GM23338 (cell line): ENCODE measurements at regions not wholly inside any gene's neighbourhood (a gene's known extent, or its start where the extent isn't known, plus 50 kb on each side); places are given as distances from the start of the nearest gene placed in this dataset.

ENCODE experiments used
- CREB1 ChIP-seq: fragments of 250-450 bp; sonication (Bioruptor Pico); IDR thresholded peaks from 2 replicates; pipeline ENCODE4 v1.5.0; 2020; ENCODE audit warnings: low read depth, mild to moderate bottlenecking, moderate library complexity
- CTCF ChIP-seq, 2 experiments: fragments of 200-600 bp in 1 of 2; sonication (generic) in 1 of 2; conservative IDR thresholded peaks; 2 replicates each; pipeline versions ENCODE4 v1.5.1 to v1.6.1; 2016 to 2017; ENCODE audit warnings: antibody characterized with exemption in 2 of 2, low read depth in 2 of 2, mild to moderate bottlenecking in 2 of 2, moderate library complexity in 1 of 2
- ETS1 ChIP-seq: IDR thresholded peaks from 2 replicates; pipeline ENCODE4 v1.6.1; 2016; ENCODE audit warnings: antibody characterized with exemption
- EZH2 ChIP-seq: fragments of 200-600 bp; sonication (generic); IDR thresholded peaks from one replicate; pipeline ENCODE4 v1.8.0; 2017; ENCODE audit warnings: antibody characterized with exemption, mild to moderate bottlenecking, low read depth; ENCODE audit not compliant: unreplicated experiment
- EZH2phosphoT487 ChIP-seq: fragments of 200-600 bp; sonication (generic); IDR thresholded peaks from one replicate; pipeline ENCODE4 v1.8.1; 2018; ENCODE audit warnings: antibody characterized with exemption; ENCODE audit not compliant: unreplicated experiment
- JUNB ChIP-seq: IDR thresholded peaks from one replicate; pipeline ENCODE4 v1.6.1; 2016; ENCODE audit warnings: antibody characterized with exemption; ENCODE audit not compliant: unreplicated experiment
- NANOG ChIP-seq: IDR thresholded peaks from 2 replicates; pipeline ENCODE4 v1.6.1; 2016; ENCODE audit warnings: antibody characterized with exemption, borderline replicate concordance
- POLR2AphosphoS5 ChIP-seq: IDR thresholded peaks from 2 replicates; pipeline ENCODE4 v1.6.1; 2016; ENCODE audit warnings: antibody characterized with exemption, low read depth
- REST ChIP-seq: IDR thresholded peaks from one replicate; pipeline ENCODE4 v1.6.1; 2018; ENCODE audit warnings: antibody characterized with exemption; ENCODE audit not compliant: unreplicated experiment
- ZNF114 ChIP-seq: fragments of 250-450 bp; sonication (Bioruptor Pico); IDR thresholded peaks from 2 replicates; pipeline ENCODE4 v1.5.0; 2020; ENCODE audit warnings: mild to moderate bottlenecking, moderate library complexity
- ZNF331 ChIP-seq: fragments of 250-450 bp; sonication (Bioruptor Pico); IDR thresholded peaks from 2 replicates; pipeline ENCODE4 v1.5.0; 2020; ENCODE audit warnings: low read depth, mild to moderate bottlenecking, moderate library complexity

GRCh38 chr2:41038408-41038807 is 586.5 kb upstream of the SLC8A1 start:
- TF ChIP-seq CTCF (conservative IDR thresholded peaks at IDR 0.05; ENCODE audit: low read depth in 2 of 2) (no peak), EZH2phosphoT487 (no peak), ZNF331 (CRISPR knock-in tag) (no peak), ETS1 (no peak), EZH2 (no peak), JUNB (no peak), REST (no peak), ZNF114 (no peak), POLR2AphosphoS5 (no peak), CREB1 (no peak), NANOG (no peak)
